T follicular helper cell (primary cell): ENCODE measurements at regions not wholly inside any gene's neighbourhood (a gene's known extent, or its start where the extent isn't known, plus 50 kb on each side); places are given as distances from the start of the nearest gene placed in this dataset.

Source experiments
- DNase-seq: peaks from one replicate; pipeline ENCODE4 v3.0.0-alpha.2; 2020; ENCODE audit warnings: low read depth

GRCh38 chr16:86773354-86773715, 195.0 kb downstream of the FOXL1 start:
- no peak for DNase-seq

GRCh38 chr16:86774931-86775330, 196.6 kb downstream of the FOXL1 start:
- no peak for DNase-seq

GRCh38 chr16:86775511-86775921, 197.2 kb downstream of the FOXL1 start:
- no peak for DNase-seq

GRCh38 chr16:86777381-86777946, 199.1 kb downstream of the FOXL1 start:
- DNase-seq, result no peak

- DNase-seq, result no peak
Observed at GRCh38 chr16:86778108-86778745, 199.9 kb downstream of the FOXL1 start.

GRCh38 chr16:86778978-86779377, 200.6 kb downstream of the FOXL1 start:
- no peak for DNase-seq

GRCh38 chr16:86781046-86781445, 202.7 kb downstream of the FOXL1 start:
- no peak for DNase-seq

GRCh38 chr16:86783636-86784626, 205.6 kb downstream of the FOXL1 start:
- DNase-seq, result no peak

GRCh38 chr16:86786338-86786737, 208.0 kb downstream of the FOXL1 start:
- DNase-seq, result no peak

GRCh38 chr16:86786994-86787393, 208.6 kb downstream of the FOXL1 start:
- no peak for DNase-seq

- DNase-seq, result no peak
Observed at GRCh38 chr16:86787538-86787937, 209.2 kb downstream of the FOXL1 start.

- DNase-seq, result no peak
Observed at GRCh38 chr16:86789621-86790051, 211.3 kb downstream of the FOXL1 start.

GRCh38 chr16:86791287-86792035, 213.1 kb downstream of the FOXL1 start:
- no peak for DNase-seq

- no peak for DNase-seq
Observed at GRCh38 chr16:86794216-86794864, 216.0 kb downstream of the FOXL1 start.

- no peak for DNase-seq
Observed at GRCh38 chr16:86797700-86798099, 219.4 kb downstream of the FOXL1 start.

GRCh38 chr16:86798247-86799041, 220.1 kb downstream of the FOXL1 start:
- DNase-seq, result no peak

GRCh38 chr16:86799367-86799766, 221.0 kb downstream of the FOXL1 start:
- DNase-seq, result no peak

- DNase-seq, result no peak
Observed at GRCh38 chr16:86800894-86801293, 222.5 kb downstream of the FOXL1 start.

GRCh38 chr16:86802013-86802412, 223.7 kb downstream of the FOXL1 start:
- DNase-seq, result no peak

GRCh38 chr16:86805188-86805587, 226.8 kb downstream of the FOXL1 start:
- no peak for DNase-seq
